ENCODE measurements at regions not wholly inside any gene's neighbourhood (a gene's known extent, or its start where the extent isn't known, plus 50 kb on each side); places are given as distances from the start of the nearest gene placed in this dataset.
"Not testable (repeated sequence)": the region's sequence is repeated elsewhere in the genome, so short reads cannot be mapped to it uniquely, and the experiment has no call there.

- DNase-seq (ENCODE audit: low read depth, low spot score): not testable (repeated sequence)
Measured at GRCh38 chr13:100766570-100766969, 92.0 kb upstream of the TMTC4 start.

- DNase-seq (ENCODE audit: low read depth, low spot score): no peak
Measured at GRCh38 chr13:100764937-100765336, 90.3 kb upstream of the TMTC4 start.

- DNase-seq (ENCODE audit: low read depth, low spot score): not testable (repeated sequence)
Measured at GRCh38 chr13:100762126-100762525, 87.5 kb upstream of the TMTC4 start.

GRCh38 chr13:100755891-100756290 is 81.3 kb upstream of the TMTC4 start:
- no peak for DNase-seq (ENCODE audit: low read depth, low spot score)

- no peak for DNase-seq (ENCODE audit: low read depth, low spot score)
Measured at GRCh38 chr13:100754459-100754858, 79.9 kb upstream of the TMTC4 start.

- no peak for DNase-seq (ENCODE audit: low read depth, low spot score)
Measured at GRCh38 chr13:100753376-100753775, 78.8 kb upstream of the TMTC4 start.

- DNase-seq (ENCODE audit: low read depth, low spot score): no peak
Measured at GRCh38 chr13:100751826-100752225, 77.2 kb upstream of the TMTC4 start.

GRCh38 chr13:100746953-100747683 is 72.5 kb upstream of the TMTC4 start:
- no peak for DNase-seq (ENCODE audit: low read depth, low spot score)

GRCh38 chr13:100738176-100738855 is 63.7 kb upstream of the TMTC4 start:
- no peak for DNase-seq (ENCODE audit: low read depth, low spot score)

GRCh38 chr13:100735494-100735893 is 60.9 kb upstream of the TMTC4 start:
- DNase-seq (ENCODE audit: low read depth, low spot score): no peak

- DNase-seq (ENCODE audit: low read depth, low spot score): no peak
Measured at GRCh38 chr13:100734194-100734720, 59.7 kb upstream of the TMTC4 start.

- no peak for DNase-seq (ENCODE audit: low read depth, low spot score)
Measured at GRCh38 chr13:100733261-100733660, 58.7 kb upstream of the TMTC4 start.

- no peak for DNase-seq (ENCODE audit: low read depth, low spot score)
Measured at GRCh38 chr13:100728201-100728600, 53.6 kb upstream of the TMTC4 start.

- DNase-seq (ENCODE audit: low read depth, low spot score): no peak
Measured at GRCh38 chr13:100725472-100725871, 50.9 kb upstream of the TMTC4 start.

GRCh38 chr13:100724568-100724967 is 50.0 kb upstream of the TMTC4 start:
- no peak for DNase-seq (ENCODE audit: low read depth, low spot score)

Data from brain pericyte (primary cell).